ENCODE measurements at regions not wholly inside any gene's neighbourhood (a gene's known extent, or its start where the extent isn't known, plus 50 kb on each side); places are given as distances from the start of the nearest gene placed in this dataset.

DNA sequence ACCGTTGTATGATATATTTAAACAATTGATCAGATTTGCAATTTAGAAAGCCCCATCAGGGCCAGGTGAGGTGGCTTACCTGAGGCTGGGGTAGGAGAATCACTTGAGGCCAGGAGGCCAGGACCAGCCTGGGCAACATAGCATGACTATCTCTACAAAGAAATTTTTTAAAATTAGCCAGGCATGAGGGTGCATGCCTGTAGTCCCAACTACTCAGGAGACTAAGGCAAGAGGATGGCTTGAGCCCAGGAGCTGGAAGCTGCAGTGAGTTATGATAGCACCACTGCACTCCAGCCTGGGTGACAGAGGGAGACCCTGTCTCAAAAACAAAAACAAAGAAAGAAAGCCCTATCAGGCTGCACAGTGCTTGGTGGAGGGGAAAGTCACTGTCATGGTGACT is 159.9 kb upstream of the RAB4A start:
- Mint-ChIP-seq H3K4me3 (no peak overlapping the region), H3K9me3 (no peaks in the 10 kb centered on the region), H3K36me3 (ENCODE audit: low read depth) (no peaks in the 10 kb centered on the region), H3K27me3 (ENCODE audit: low read depth) (peaks cover 8% of the 10 kb centered on the region), H3K4me1 (peaks cover 13% of the 10 kb centered on the region), H3K27ac (ENCODE audit: unreplicated experiment) (no peak overlapping the region)
- TF ChIP-seq, protein P1, sequence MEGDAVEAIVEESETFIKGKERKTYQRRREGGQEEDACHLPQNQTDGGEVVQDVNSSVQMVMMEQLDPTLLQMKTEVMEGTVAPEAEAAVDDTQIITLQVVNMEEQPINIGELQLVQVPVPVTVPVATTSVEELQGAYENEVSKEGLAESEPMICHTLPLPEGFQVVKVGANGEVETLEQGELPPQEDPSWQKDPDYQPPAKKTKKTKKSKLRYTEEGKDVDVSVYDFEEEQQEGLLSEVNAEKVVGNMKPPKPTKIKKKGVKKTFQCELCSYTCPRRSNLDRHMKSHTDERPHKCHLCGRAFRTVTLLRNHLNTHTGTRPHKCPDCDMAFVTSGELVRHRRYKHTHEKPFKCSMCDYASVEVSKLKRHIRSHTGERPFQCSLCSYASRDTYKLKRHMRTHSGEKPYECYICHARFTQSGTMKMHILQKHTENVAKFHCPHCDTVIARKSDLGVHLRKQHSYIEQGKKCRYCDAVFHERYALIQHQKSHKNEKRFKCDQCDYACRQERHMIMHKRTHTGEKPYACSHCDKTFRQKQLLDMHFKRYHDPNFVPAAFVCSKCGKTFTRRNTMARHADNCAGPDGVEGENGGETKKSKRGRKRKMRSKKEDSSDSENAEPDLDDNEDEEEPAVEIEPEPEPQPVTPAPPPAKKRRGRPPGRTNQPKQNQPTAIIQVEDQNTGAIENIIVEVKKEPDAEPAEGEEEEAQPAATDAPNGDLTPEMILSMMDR (conservative IDR thresholded peaks at IDR 0.05), result no peak
- no peak for DNase-seq (ENCODE audit: low read depth, low spot score)

DNA sequence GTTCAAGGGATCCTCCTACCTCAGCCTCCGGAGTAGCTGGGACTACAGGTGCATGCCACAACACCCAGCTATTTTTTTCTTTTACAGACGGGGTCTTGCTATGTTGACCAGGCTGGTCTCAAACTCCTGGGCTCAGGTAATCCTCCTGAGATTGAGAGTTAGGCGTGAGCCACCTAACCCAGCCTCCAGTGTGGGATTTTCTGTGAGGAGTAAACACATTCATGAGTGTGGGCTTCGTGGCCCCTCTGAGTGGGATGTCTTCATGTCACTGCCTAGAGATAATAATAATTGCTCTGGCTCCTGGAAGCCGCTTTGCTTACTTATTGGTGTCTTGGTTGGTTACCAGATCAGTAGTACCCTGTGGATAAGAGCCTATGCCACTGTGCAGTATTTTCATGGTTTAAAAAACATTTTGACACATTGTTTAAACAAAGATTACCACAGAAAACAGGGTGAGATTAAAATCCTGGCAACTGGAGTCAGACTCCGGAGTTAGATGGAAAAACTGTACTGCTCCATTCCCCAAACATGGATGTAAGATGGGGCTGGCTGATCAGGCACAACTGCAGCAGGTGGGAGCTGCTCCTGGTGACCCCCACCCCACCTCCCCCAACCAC is 159.1 kb upstream of the RAB4A start:
- Mint-ChIP-seq H3K4me1 (peaks cover 13% of the 10 kb centered on the region), H3K4me3 (no peak overlapping the region), H3K36me3 (ENCODE audit: low read depth) (no peaks in the 10 kb centered on the region), H3K9me3 (no peaks in the 10 kb centered on the region), H3K27ac (ENCODE audit: unreplicated experiment) (no peak overlapping the region), H3K27me3 (ENCODE audit: low read depth) (peaks cover 8% of the 10 kb centered on the region)
- DNase-seq (ENCODE audit: low read depth, low spot score), result no peak
- TF ChIP-seq, protein P1 (conservative IDR thresholded peaks at IDR 0.05), result no peak

DNA sequence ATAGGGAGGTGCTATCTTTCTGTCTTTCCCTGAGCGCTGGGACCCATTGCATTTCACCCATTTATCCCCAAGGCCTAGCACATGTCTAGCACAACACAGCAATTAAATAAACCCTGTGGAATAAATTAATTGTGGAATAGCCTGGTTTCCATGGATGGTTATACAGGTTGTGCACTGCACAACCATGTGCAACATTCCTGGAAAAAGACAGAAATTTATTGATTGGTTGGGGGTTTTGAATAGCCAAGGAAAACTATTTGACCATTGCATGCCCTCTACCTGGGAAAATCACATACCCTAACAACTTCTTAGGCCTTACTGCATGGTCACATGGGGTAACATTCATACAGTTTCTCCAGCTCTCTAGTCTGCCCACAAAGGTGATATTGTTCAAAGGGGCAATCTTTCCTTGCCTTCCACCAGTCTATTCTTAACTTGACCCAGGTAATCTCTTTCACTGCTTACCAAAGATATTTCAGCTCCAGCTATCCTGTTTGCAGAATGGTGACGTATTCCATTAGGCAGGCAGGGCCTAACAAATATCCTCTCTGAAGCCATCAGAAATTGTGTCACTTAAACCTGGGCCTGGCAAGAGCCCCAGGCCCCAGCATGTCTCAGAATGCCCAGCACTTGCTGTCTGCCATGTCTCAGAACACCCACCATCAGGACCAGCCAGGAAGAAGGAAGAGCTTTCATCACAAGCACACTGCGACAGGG is 157.9 kb upstream of the RAB4A start:
- H3K27ac Mint-ChIP-seq (ENCODE audit: unreplicated experiment), result no peak overlapping the region
- no peaks in the 10 kb centered on the region for H3K36me3 Mint-ChIP-seq (ENCODE audit: low read depth)
- TF ChIP-seq, protein P1 (conservative IDR thresholded peaks at IDR 0.05), result no peak
- H3K9me3 Mint-ChIP-seq, result no peaks in the 10 kb centered on the region
- H3K27me3 Mint-ChIP-seq (ENCODE audit: low read depth), result peaks cover 8% of the 10 kb centered on the region
- DNase-seq (ENCODE audit: low read depth, low spot score), result no peak
- peaks cover 12% of the 10 kb centered on the region for H3K4me1 Mint-ChIP-seq
- H3K4me3 Mint-ChIP-seq, result no peak overlapping the region

DNA sequence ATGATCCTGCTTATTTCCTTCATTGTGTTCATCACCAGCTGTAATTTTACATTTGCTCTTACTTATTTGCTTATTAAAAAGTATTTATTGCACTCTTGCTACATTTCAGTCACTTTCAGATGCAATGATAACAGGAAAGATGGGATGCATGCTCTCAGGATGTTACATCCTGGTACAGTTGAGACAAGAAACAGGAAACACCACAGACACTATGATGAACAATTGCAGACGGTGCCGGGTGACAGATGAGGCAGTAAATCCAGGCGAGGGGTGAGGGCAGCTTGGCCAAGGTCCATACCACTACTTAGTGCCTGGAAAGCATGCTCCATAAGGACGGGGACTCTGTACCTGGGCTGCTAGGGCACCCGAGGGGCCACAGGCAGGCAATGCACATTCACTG is 156.6 kb upstream of the RAB4A start:
- H3K4me1 Mint-ChIP-seq, result no peaks in the 10 kb centered on the region
- H3K27me3 Mint-ChIP-seq (ENCODE audit: low read depth), result peaks cover 8% of the 10 kb centered on the region
- no peaks in the 10 kb centered on the region for H3K36me3 Mint-ChIP-seq (ENCODE audit: low read depth)
- TF ChIP-seq, protein P1 (conservative IDR thresholded peaks at IDR 0.05), result no peak
- H3K4me3 Mint-ChIP-seq, result no peak overlapping the region
- no peak overlapping the region for H3K27ac Mint-ChIP-seq (ENCODE audit: unreplicated experiment)
- no peak for DNase-seq (ENCODE audit: low read depth, low spot score)
- no peaks in the 10 kb centered on the region for H3K9me3 Mint-ChIP-seq

DNA sequence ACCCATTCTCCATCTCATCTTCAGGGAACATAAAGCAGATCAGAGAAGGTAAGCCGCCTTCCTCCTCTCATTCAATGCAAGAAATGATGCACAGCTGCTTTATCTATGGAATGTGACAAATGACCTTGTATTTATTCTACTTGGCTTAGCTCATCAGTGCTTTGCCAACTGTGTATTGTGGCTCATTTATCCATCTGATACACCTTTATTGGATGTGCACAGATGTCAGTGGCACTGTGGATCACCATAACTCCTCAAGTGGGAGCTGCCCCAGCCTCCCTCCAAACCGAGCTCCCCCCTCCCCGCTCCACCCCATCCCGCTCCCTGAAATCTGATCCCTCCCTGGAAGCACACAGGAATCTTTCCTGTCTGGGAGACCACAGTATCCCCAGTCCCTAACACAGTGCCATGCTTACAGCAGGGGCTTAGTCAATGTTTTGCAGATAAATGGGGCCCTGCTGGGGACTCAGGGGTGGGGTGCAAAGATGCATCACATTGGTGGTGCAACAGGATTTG is 156.0 kb upstream of the RAB4A start:
- Mint-ChIP-seq H3K27ac (ENCODE audit: unreplicated experiment) (no peak overlapping the region), H3K36me3 (ENCODE audit: low read depth) (no peaks in the 10 kb centered on the region), H3K4me3 (no peak overlapping the region), H3K9me3 (no peaks in the 10 kb centered on the region), H3K4me1 (no peaks in the 10 kb centered on the region), H3K27me3 (ENCODE audit: low read depth) (peaks cover 8% of the 10 kb centered on the region)
- no peak for DNase-seq (ENCODE audit: low read depth, low spot score)
- TF ChIP-seq, protein P1 (conservative IDR thresholded peaks at IDR 0.05), result no peak

Data from neural crest cell (in vitro differentiated cells).